ENCODE measurements at regions not wholly inside any gene's neighbourhood (a gene's known extent, or its start where the extent isn't known, plus 50 kb on each side); places are given as distances from the start of the nearest gene placed in this dataset.

DNA sequence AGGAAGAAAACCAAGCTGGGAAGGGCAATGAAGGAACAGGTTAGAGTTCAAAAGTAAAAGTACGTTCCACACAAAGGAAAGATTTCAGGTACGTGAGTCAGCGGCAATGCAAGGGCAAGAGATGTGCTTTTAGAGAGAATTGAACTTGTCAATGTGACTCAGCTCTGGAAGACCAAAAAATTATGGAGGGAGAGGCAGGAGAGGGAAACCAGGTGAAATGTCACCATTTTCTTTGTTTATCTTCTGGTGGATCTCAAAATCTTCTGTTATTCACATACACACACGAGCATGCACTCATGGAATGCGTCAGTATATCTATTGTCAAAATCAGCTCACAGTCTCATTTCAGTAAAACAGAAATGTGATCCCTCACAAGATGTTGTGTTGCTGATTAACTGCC, 148.8 kb upstream of the RFX3 start:
- no peaks in the 10 kb centered on the region for H3K27me3 ChIP-seq (ENCODE audit: insufficient read depth, low read length, poor library complexity)
- no peak overlapping the region for H3K9ac ChIP-seq (ENCODE audit: low read length)
- H2BK15ac ChIP-seq (replicated peaks; ENCODE audit: low read depth) = no peak overlapping the region
- no peak for DNase-seq
- no peak overlapping the region for H2AK5ac ChIP-seq (ENCODE audit: low read length)
- no peak overlapping the region for H3K4me3 ChIP-seq (ENCODE audit: low read length)
- no peak overlapping the region for H3K4ac ChIP-seq (ENCODE audit: low read depth, low read length)
- no peak overlapping the region for H3K18ac ChIP-seq (ENCODE audit: low read length)
- WGBS (ENCODE audit: extremely low coverage, insufficient coverage, low lambda C conversion rate) = no CpG with 5 or more reads among the region's 5 CpGs
- H4K8ac ChIP-seq (ENCODE audit: low read depth, low read length) = no peak overlapping the region
- H4K5ac ChIP-seq (ENCODE audit: low read length) = no peak overlapping the region
- H3K56ac ChIP-seq (ENCODE audit: low read length) = no peak overlapping the region
- no peak overlapping the region for H2BK5ac ChIP-seq (ENCODE audit: low read length)
- H2BK120ac ChIP-seq (ENCODE audit: low read depth, low read length) = no peak overlapping the region
- H3K23ac ChIP-seq (ENCODE audit: low read length) = no peak overlapping the region
- no peaks in the 10 kb centered on the region for H3K36me3 ChIP-seq (ENCODE audit: control insufficient read depth, insufficient read depth, low read length)
- no peak overlapping the region for H3K4me2 ChIP-seq (ENCODE audit: low read length)
- no peak overlapping the region for H3K27ac ChIP-seq (ENCODE audit: low read depth, low read length)
- H3K79me1 ChIP-seq (ENCODE audit: low read length) = no peaks in the 10 kb centered on the region
- H3K79me2 ChIP-seq (ENCODE audit: control insufficient read depth, insufficient read depth, low read length) = no peaks in the 10 kb centered on the region
- no peaks in the 10 kb centered on the region for H3K4me1 ChIP-seq (ENCODE audit: control insufficient read depth, low read depth, low read length)

DNA sequence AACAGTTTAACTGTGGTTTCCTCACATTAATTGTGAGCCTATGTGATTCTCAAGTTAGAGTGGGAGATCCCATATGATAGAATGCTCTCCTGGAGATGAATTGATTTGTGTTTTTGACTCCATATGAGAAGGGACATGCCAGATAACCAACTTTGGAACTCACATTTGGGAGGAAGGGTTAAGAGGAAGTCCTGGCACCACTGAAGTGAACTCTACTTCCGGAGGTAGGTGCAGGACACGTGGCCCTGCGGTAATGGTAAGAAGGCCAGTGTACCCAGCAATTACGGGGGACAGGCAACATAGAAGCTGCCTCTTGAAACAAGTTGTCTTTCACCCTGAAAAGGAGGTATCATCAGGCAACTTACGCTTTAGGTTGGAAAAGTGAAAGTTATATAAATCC, 146.6 kb upstream of the RFX3 start:
- Histone ChIP-seq H3K18ac (ENCODE audit: low read length) (no peak overlapping the region), H3K23ac (ENCODE audit: low read length) (no peak overlapping the region), H4K5ac (ENCODE audit: low read length) (no peak overlapping the region), H3K27ac (ENCODE audit: low read depth, low read length) (no peak overlapping the region), H3K4me3 (ENCODE audit: low read length) (no peak overlapping the region), H3K9ac (ENCODE audit: low read length) (no peak overlapping the region), H3K27me3 (ENCODE audit: insufficient read depth, low read length, poor library complexity) (no peaks in the 10 kb centered on the region), H2BK120ac (ENCODE audit: low read depth, low read length) (no peak overlapping the region), H2BK5ac (ENCODE audit: low read length) (no peak overlapping the region), H2AK5ac (ENCODE audit: low read length) (no peak overlapping the region), H3K79me1 (ENCODE audit: low read length) (no peaks in the 10 kb centered on the region), H2BK15ac (replicated peaks; ENCODE audit: low read depth) (no peak overlapping the region), H3K4ac (ENCODE audit: low read depth, low read length) (no peak overlapping the region), H3K4me2 (ENCODE audit: low read length) (no peak overlapping the region), H3K56ac (ENCODE audit: low read length) (no peak overlapping the region), H4K8ac (ENCODE audit: low read depth, low read length) (no peak overlapping the region), H3K4me1 (ENCODE audit: control insufficient read depth, low read depth, low read length) (no peaks in the 10 kb centered on the region), H3K36me3 (ENCODE audit: control insufficient read depth, insufficient read depth, low read length) (no peaks in the 10 kb centered on the region), H3K79me2 (ENCODE audit: control insufficient read depth, insufficient read depth, low read length) (no peaks in the 10 kb centered on the region)
- DNase-seq = no peak
- WGBS (ENCODE audit: extremely low coverage, insufficient coverage, low lambda C conversion rate) = no CpG with 5 or more reads among the region's 5 CpGs

DNA sequence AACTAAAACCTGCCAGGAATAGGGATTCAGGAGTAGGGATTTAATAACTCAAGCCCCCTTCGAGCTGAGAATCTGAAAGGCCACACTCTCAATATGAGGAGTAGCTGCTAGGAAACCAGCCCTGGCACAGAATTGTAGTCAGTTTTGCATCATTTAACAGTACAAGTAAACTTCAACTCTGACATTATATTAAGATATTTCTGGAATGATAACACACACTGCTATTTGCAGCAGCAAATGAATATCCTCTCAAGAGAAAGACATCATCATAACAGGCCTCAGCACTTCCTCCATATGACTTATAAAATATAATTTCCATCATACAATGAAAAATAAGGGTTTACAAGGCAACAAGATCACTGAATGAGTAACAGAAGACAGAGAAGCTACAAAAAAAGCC, 138.2 kb upstream of the RFX3 start:
- no peaks in the 10 kb centered on the region for H3K36me3 ChIP-seq (ENCODE audit: control insufficient read depth, insufficient read depth, low read length)
- no peak overlapping the region for H2AK5ac ChIP-seq (ENCODE audit: low read length)
- no peak overlapping the region for H4K5ac ChIP-seq (ENCODE audit: low read length)
- H3K18ac ChIP-seq (ENCODE audit: low read length) = no peak overlapping the region
- WGBS (ENCODE audit: extremely low coverage, insufficient coverage, low lambda C conversion rate) = no CpG with 5 or more reads among the region's 1 CpG
- H3K27me3 ChIP-seq (ENCODE audit: insufficient read depth, low read length, poor library complexity) = no peaks in the 10 kb centered on the region
- no peak overlapping the region for H4K8ac ChIP-seq (ENCODE audit: low read depth, low read length)
- H3K23ac ChIP-seq (ENCODE audit: low read length) = no peak overlapping the region
- no peak overlapping the region for H3K4me2 ChIP-seq (ENCODE audit: low read length)
- H3K79me1 ChIP-seq (ENCODE audit: low read length) = no peaks in the 10 kb centered on the region
- no peak overlapping the region for H2BK15ac ChIP-seq (replicated peaks; ENCODE audit: low read depth)
- H3K79me2 ChIP-seq (ENCODE audit: control insufficient read depth, insufficient read depth, low read length) = no peaks in the 10 kb centered on the region
- DNase-seq = no peak
- no peak overlapping the region for H3K9ac ChIP-seq (ENCODE audit: low read length)
- H3K4ac ChIP-seq (ENCODE audit: low read depth, low read length) = no peak overlapping the region
- H2BK5ac ChIP-seq (ENCODE audit: low read length) = no peak overlapping the region
- H2BK120ac ChIP-seq (ENCODE audit: low read depth, low read length) = no peak overlapping the region
- H3K4me1 ChIP-seq (ENCODE audit: control insufficient read depth, low read depth, low read length) = no peaks in the 10 kb centered on the region
- H3K27ac ChIP-seq (ENCODE audit: low read depth, low read length) = no peak overlapping the region
- H3K56ac ChIP-seq (ENCODE audit: low read length) = no peak overlapping the region
- H3K4me3 ChIP-seq (ENCODE audit: low read length) = no peak overlapping the region

DNA sequence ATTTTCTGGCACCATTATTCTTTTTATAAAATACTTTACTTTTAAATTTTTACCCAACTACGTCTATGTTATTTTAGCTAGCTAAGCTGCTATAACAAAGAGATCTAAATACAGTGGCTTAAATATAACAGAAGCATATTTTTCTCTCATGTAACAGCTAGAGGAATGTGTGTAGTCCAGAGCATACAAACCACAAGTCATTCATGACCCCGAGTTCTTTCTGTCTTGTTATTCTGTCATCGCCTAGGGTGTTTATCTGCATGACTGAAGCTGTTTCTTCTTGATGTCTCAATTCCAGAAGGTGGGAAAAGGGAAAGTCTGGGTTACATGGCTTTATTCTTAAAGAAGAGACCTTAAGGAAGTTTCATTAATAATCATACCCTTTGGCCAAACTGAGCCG, 136.9 kb upstream of the RFX3 start:
- Histone ChIP-seq H4K8ac (ENCODE audit: low read depth, low read length) (no peak overlapping the region), H2BK120ac (ENCODE audit: low read depth, low read length) (no peak overlapping the region), H3K4me1 (ENCODE audit: control insufficient read depth, low read depth, low read length) (no peaks in the 10 kb centered on the region), H3K27me3 (ENCODE audit: insufficient read depth, low read length, poor library complexity) (no peaks in the 10 kb centered on the region), H2BK15ac (replicated peaks; ENCODE audit: low read depth) (no peak overlapping the region), H3K9ac (ENCODE audit: low read length) (no peak overlapping the region), H3K18ac (ENCODE audit: low read length) (no peak overlapping the region), H3K23ac (ENCODE audit: low read length) (no peak overlapping the region), H3K79me1 (ENCODE audit: low read length) (no peaks in the 10 kb centered on the region), H4K5ac (ENCODE audit: low read length) (no peak overlapping the region), H3K4me3 (ENCODE audit: low read length) (no peak overlapping the region), H2BK5ac (ENCODE audit: low read length) (no peak overlapping the region), H2AK5ac (ENCODE audit: low read length) (no peak overlapping the region), H3K36me3 (ENCODE audit: control insufficient read depth, insufficient read depth, low read length) (no peaks in the 10 kb centered on the region), H3K56ac (ENCODE audit: low read length) (no peak overlapping the region), H3K4ac (ENCODE audit: low read depth, low read length) (no peak overlapping the region), H3K79me2 (ENCODE audit: control insufficient read depth, insufficient read depth, low read length) (no peaks in the 10 kb centered on the region), H3K4me2 (ENCODE audit: low read length) (no peak overlapping the region), H3K27ac (ENCODE audit: low read depth, low read length) (no peak overlapping the region)
- DNase-seq = no peak
- WGBS (ENCODE audit: extremely low coverage, insufficient coverage, low lambda C conversion rate) = 100% methylated on average over 1 of the region's 4 CpGs

DNA sequence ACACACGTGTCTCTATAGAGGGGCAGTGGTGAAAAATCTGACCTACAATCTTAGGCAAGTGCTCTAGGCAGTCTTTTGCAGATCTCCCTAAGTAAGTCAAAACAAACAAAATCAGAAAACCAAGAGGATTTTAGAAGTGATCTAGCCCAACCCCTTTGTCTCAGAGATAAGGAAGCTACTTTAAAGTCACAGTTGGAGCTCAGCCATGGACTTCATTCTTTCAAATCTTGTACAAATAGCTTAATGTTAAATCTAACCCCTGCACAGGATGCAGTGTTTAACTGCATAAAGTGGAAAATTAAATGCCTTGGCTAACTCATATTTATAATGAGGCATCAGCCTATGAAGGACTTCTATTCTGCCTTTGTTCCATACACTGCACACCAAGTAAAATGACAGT, 135.1 kb upstream of the RFX3 start:
- H3K56ac ChIP-seq (ENCODE audit: low read length) = no peak overlapping the region
- no peak overlapping the region for H3K27ac ChIP-seq (ENCODE audit: low read depth, low read length)
- H2BK15ac ChIP-seq (replicated peaks; ENCODE audit: low read depth) = no peak overlapping the region
- H3K27me3 ChIP-seq (ENCODE audit: insufficient read depth, low read length, poor library complexity) = no peaks in the 10 kb centered on the region
- no peaks in the 10 kb centered on the region for H3K79me2 ChIP-seq (ENCODE audit: control insufficient read depth, insufficient read depth, low read length)
- no peak overlapping the region for H3K4ac ChIP-seq (ENCODE audit: low read depth, low read length)
- H3K79me1 ChIP-seq (ENCODE audit: low read length) = no peaks in the 10 kb centered on the region
- no peaks in the 10 kb centered on the region for H3K36me3 ChIP-seq (ENCODE audit: control insufficient read depth, insufficient read depth, low read length)
- no peak overlapping the region for H3K9ac ChIP-seq (ENCODE audit: low read length)
- H2BK120ac ChIP-seq (ENCODE audit: low read depth, low read length) = no peak overlapping the region
- no peaks in the 10 kb centered on the region for H3K4me1 ChIP-seq (ENCODE audit: control insufficient read depth, low read depth, low read length)
- H3K4me3 ChIP-seq (ENCODE audit: low read length) = no peak overlapping the region
- H2BK5ac ChIP-seq (ENCODE audit: low read length) = no peak overlapping the region
- H4K5ac ChIP-seq (ENCODE audit: low read length) = no peak overlapping the region
- peak; percentile 22 for DNase-seq
- H3K4me2 ChIP-seq (ENCODE audit: low read length) = no peak overlapping the region
- no peak overlapping the region for H4K8ac ChIP-seq (ENCODE audit: low read depth, low read length)
- H3K18ac ChIP-seq (ENCODE audit: low read length) = no peak overlapping the region
- no CpG with 5 or more reads among the region's 1 CpG for WGBS (ENCODE audit: extremely low coverage, insufficient coverage, low lambda C conversion rate)
- H2AK5ac ChIP-seq (ENCODE audit: low read length) = no peak overlapping the region
- H3K23ac ChIP-seq (ENCODE audit: low read length) = no peak overlapping the region

DNA sequence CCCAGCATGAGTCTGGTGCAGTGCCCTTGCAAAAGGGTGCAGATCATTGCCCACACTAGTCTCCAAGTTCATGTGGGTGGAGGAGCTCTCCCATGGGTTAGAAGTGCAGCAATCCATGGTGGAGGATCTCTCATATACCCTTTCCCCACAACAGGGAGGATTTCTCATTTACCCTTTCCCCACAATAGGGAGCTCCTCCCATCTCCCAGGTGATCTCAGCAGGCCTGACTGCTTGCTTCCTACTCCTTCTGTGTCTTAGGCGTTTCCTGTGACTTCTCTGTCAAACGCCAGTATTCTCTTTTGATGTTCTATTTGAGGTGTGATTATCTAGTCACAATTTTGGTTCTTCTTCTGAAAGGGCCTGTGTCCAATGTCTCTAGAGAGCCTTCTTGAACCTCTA, 133.8 kb upstream of the RFX3 start:
- Histone ChIP-seq H3K23ac (ENCODE audit: low read length) (no peak overlapping the region), H3K27me3 (ENCODE audit: insufficient read depth, low read length, poor library complexity) (no peaks in the 10 kb centered on the region), H2BK15ac (replicated peaks; ENCODE audit: low read depth) (no peak overlapping the region)

More for the DNA sequence above, 133.8 kb upstream of the RFX3 start:
- no peaks in the 10 kb centered on the region for H3K36me3 ChIP-seq (ENCODE audit: control insufficient read depth, insufficient read depth, low read length)
- H3K4me3 ChIP-seq (ENCODE audit: low read length) = no peak overlapping the region
- no peak overlapping the region for H4K5ac ChIP-seq (ENCODE audit: low read length)
- WGBS (ENCODE audit: extremely low coverage, insufficient coverage, low lambda C conversion rate) = no CpG with 5 or more reads among the region's 2 CpGs
- DNase-seq = no peak
- H3K79me1 ChIP-seq (ENCODE audit: low read length) = no peaks in the 10 kb centered on the region
- no peak overlapping the region for H2BK5ac ChIP-seq (ENCODE audit: low read length)
- no peak overlapping the region for H2BK120ac ChIP-seq (ENCODE audit: low read depth, low read length)
- H3K18ac ChIP-seq (ENCODE audit: low read length) = no peak overlapping the region
- no peak overlapping the region for H3K56ac ChIP-seq (ENCODE audit: low read length)
- no peak overlapping the region for H3K4ac ChIP-seq (ENCODE audit: low read depth, low read length)
- H3K4me1 ChIP-seq (ENCODE audit: control insufficient read depth, low read depth, low read length) = no peaks in the 10 kb centered on the region
- no peak overlapping the region for H3K4me2 ChIP-seq (ENCODE audit: low read length)
- no peak overlapping the region for H3K9ac ChIP-seq (ENCODE audit: low read length)
- no peak overlapping the region for H2AK5ac ChIP-seq (ENCODE audit: low read length)
- H4K8ac ChIP-seq (ENCODE audit: low read depth, low read length) = no peak overlapping the region
- H3K79me2 ChIP-seq (ENCODE audit: control insufficient read depth, insufficient read depth, low read length) = no peaks in the 10 kb centered on the region
- no peak overlapping the region for H3K27ac ChIP-seq (ENCODE audit: low read depth, low read length)

Data from mesendoderm (in vitro differentiated cells).